ENCODE measurements at regions not wholly inside any gene's neighbourhood (a gene's known extent, or its start where the extent isn't known, plus 50 kb on each side); places are given as distances from the start of the nearest gene placed in this dataset.
"Not testable (repeated sequence)": the region's sequence is repeated elsewhere in the genome, so short reads cannot be mapped to it uniquely, and the experiment has no call there.

- intact Hi-C loops (cut with micrococcal nuclease), result no loop called here
These were observed 688.4 kb downstream of the USP25 start for GRCh38 chr21:16418226-16418625.

- intact Hi-C loops (cut with micrococcal nuclease), result no loop called here
These were observed 688.9 kb downstream of the USP25 start for GRCh38 chr21:16418642-16419041.

- intact Hi-C loops (cut with micrococcal nuclease), result no loop called here
These were observed 689.6 kb downstream of the USP25 start for GRCh38 chr21:16419188-16419921.

GRCh38 chr21:16420031-16420724 lies 690.4 kb downstream of the USP25 start:
- intact Hi-C loops (cut with micrococcal nuclease), result no loop called here

- intact Hi-C loops (cut with micrococcal nuclease), result no loop called here
These were observed 691.2 kb downstream of the USP25 start for GRCh38 chr21:16421007-16421406.

GRCh38 chr21:16421965-16422364 lies 692.2 kb downstream of the USP25 start:
- intact Hi-C loops (cut with micrococcal nuclease), result no loop called here

GRCh38 chr21:16422702-16423101 lies 692.9 kb downstream of the USP25 start:
- intact Hi-C loops (cut with micrococcal nuclease), result no loop called here

- intact Hi-C loops (cut with micrococcal nuclease), result no loop called here
These were observed 694.1 kb downstream of the USP25 start for GRCh38 chr21:16423921-16424320.

- intact Hi-C loops (cut with micrococcal nuclease), result no loop called here
These were observed 694.6 kb downstream of the USP25 start for GRCh38 chr21:16424331-16424751.

- intact Hi-C loops (cut with micrococcal nuclease), result no loop called here
These were observed 695.6 kb downstream of the USP25 start for GRCh38 chr21:16425376-16425775.

GRCh38 chr21:16426936-16427335 lies 697.2 kb downstream of the USP25 start:
- intact Hi-C loops (cut with micrococcal nuclease), result no loop called here

- intact Hi-C loops (cut with micrococcal nuclease), result no loop called here
These were observed 697.9 kb downstream of the USP25 start for GRCh38 chr21:16427587-16428087.

GRCh38 chr21:16437586-16437985 lies 707.8 kb downstream of the USP25 start:
- intact Hi-C loops (cut with micrococcal nuclease), result no loop called here

- intact Hi-C loops (cut with micrococcal nuclease), result no loop called here
These were observed 709.0 kb downstream of the USP25 start for GRCh38 chr21:16438761-16439160.

- intact Hi-C loops (cut with micrococcal nuclease), result no loop called here
These were observed 712.0 kb downstream of the USP25 start for GRCh38 chr21:16441789-16442188.

- intact Hi-C loops (cut with micrococcal nuclease), result no loop called here
These were observed 724.6 kb downstream of the USP25 start for GRCh38 chr21:16454399-16454798.

GRCh38 chr21:16455526-16455925 lies 725.7 kb downstream of the USP25 start:
- intact Hi-C loops (cut with micrococcal nuclease), result no loop called here

GRCh38 chr21:16455978-16456377 lies 726.2 kb downstream of the USP25 start:
- intact Hi-C loops (cut with micrococcal nuclease), result no loop called here

- intact Hi-C loops (cut with micrococcal nuclease), result no loop called here
These were observed 727.7 kb downstream of the USP25 start for GRCh38 chr21:16457498-16457897.

- intact Hi-C loops (cut with micrococcal nuclease), result no loop called here
These were observed 731.2 kb downstream of the USP25 start for GRCh38 chr21:16460936-16461335.

- intact Hi-C loops (cut with micrococcal nuclease), result not testable (repeated sequence)
These were observed 734.6 kb downstream of the USP25 start for GRCh38 chr21:16464211-16464889.

- intact Hi-C loops (cut with micrococcal nuclease), result no loop called here
These were observed 738.4 kb downstream of the USP25 start for GRCh38 chr21:16468184-16468583.
